ENCODE measurements at regions not wholly inside any gene's neighbourhood (a gene's known extent, or its start where the extent isn't known, plus 50 kb on each side); places are given as distances from the start of the nearest gene placed in this dataset.
"Not testable (repeated sequence)": the region's sequence is repeated elsewhere in the genome, so short reads cannot be mapped to it uniquely, and the experiment has no call there.

- H3K9me3 ChIP-seq (ENCODE audit: control insufficient read depth in 4 of 4, insufficient read depth in 3 of 4, low read length in 3 of 4): peaks cover 0 to 2% (median 0%) of the 10 kb centered on the region in 4 donors
- H3K4me3 ChIP-seq: no peak overlapping the region
- no peak overlapping the region for H3K27ac ChIP-seq (ENCODE audit: low read depth in 1 of 2, low read length in 1 of 2)
- H3K27me3 ChIP-seq (ENCODE audit: control insufficient read depth in 3 of 3, insufficient read depth in 3 of 3, low read length in 2 of 3): no peaks in the 10 kb centered on the region
- DNase-seq (no peak), ATAC-seq (ENCODE audit: insufficient read depth, low FRiP score) (no peak)
- H3K36me3 ChIP-seq (ENCODE audit: control insufficient read depth in 4 of 4, insufficient read depth in 4 of 4, low read length in 4 of 4): no peaks in the 10 kb centered on the region
- H3K4me1 ChIP-seq (ENCODE audit: control insufficient read depth in 5 of 5, insufficient read depth in 5 of 5, low read length in 5 of 5): no peaks in the 10 kb centered on the region
- H3K9ac ChIP-seq (ENCODE audit: insufficient read depth in 1 of 2, low read length in 2 of 2): no peak overlapping the region
- TF ChIP-seq CTCF (IDR thresholded peaks at IDR 0.05; ENCODE audit: control extremely low read depth, extremely low read depth): no peak
- WGBS, 2 donors: 80 to 90% methylated on average over 5 of the region's 5 CpGs
These were observed 218.9 kb upstream of the PRDM1 start for GRCh38 chr6:105867277-105867676.

- Histone ChIP-seq H3K4me3 (no peak overlapping the region), H3K9ac (ENCODE audit: insufficient read depth in 1 of 2, low read length in 2 of 2) (no peak overlapping the region), H3K27ac (ENCODE audit: low read depth in 1 of 2, low read length in 1 of 2) (no peak overlapping the region), H3K27me3 (ENCODE audit: control insufficient read depth in 3 of 3, insufficient read depth in 3 of 3, low read length in 2 of 3) (no peaks in the 10 kb centered on the region), H3K9me3 (ENCODE audit: control insufficient read depth in 4 of 4, insufficient read depth in 3 of 4, low read length in 3 of 4) (peaks cover 0 to 2% (median 0%) of the 10 kb centered on the region in 4 donors), H3K36me3 (ENCODE audit: control insufficient read depth in 4 of 4, insufficient read depth in 4 of 4, low read length in 4 of 4) (no peaks in the 10 kb centered on the region), H3K4me1 (ENCODE audit: control insufficient read depth in 5 of 5, insufficient read depth in 5 of 5, low read length in 5 of 5) (no peaks in the 10 kb centered on the region)
- 79 to 84% methylated on average over 5 of the region's 5 CpGs for WGBS, 2 donors
- ATAC-seq (ENCODE audit: insufficient read depth, low FRiP score) (no peak), DNase-seq (no peak)
- no peak for TF ChIP-seq CTCF (IDR thresholded peaks at IDR 0.05; ENCODE audit: control extremely low read depth, extremely low read depth)
These were observed 223.1 kb upstream of the PRDM1 start for GRCh38 chr6:105862936-105863607.

GRCh38 chr6:105860927-105861326 lies 225.2 kb upstream of the PRDM1 start:
- H3K27ac ChIP-seq (ENCODE audit: low read depth in 1 of 2, low read length in 1 of 2); H3K9me3 ChIP-seq (ENCODE audit: control insufficient read depth in 4 of 4, insufficient read depth in 3 of 4, low read length in 3 of 4): not testable (repeated sequence)

GRCh38 chr6:105859457-105859856 lies 226.7 kb upstream of the PRDM1 start:
- WGBS, 2 donors: 97 to 100% methylated on average over 1 of the region's 1 CpG

More at GRCh38 chr6:105860927-105861326, 225.2 kb upstream of the PRDM1 start:
- not testable (repeated sequence) for H3K4me3 ChIP-seq; H3K9ac ChIP-seq (ENCODE audit: insufficient read depth in 1 of 2, low read length in 2 of 2); H3K36me3 ChIP-seq (ENCODE audit: control insufficient read depth in 4 of 4, insufficient read depth in 4 of 4, low read length in 4 of 4); DNase-seq; H3K4me1 ChIP-seq (ENCODE audit: control insufficient read depth in 5 of 5, insufficient read depth in 5 of 5, low read length in 5 of 5); H3K27me3 ChIP-seq (ENCODE audit: control insufficient read depth in 3 of 3, insufficient read depth in 3 of 3, low read length in 2 of 3); ATAC-seq (ENCODE audit: insufficient read depth, low FRiP score)

GRCh38 chr6:105858639-105859038 lies 227.5 kb upstream of the PRDM1 start:
- not testable (repeated sequence) for DNase-seq; H3K36me3 ChIP-seq (ENCODE audit: control insufficient read depth in 4 of 4, insufficient read depth in 4 of 4, low read length in 4 of 4); H3K4me3 ChIP-seq; H3K27me3 ChIP-seq (ENCODE audit: control insufficient read depth in 3 of 3, insufficient read depth in 3 of 3, low read length in 2 of 3); H3K9me3 ChIP-seq (ENCODE audit: control insufficient read depth in 4 of 4, insufficient read depth in 3 of 4, low read length in 3 of 4); H3K9ac ChIP-seq (ENCODE audit: insufficient read depth in 1 of 2, low read length in 2 of 2); H3K27ac ChIP-seq (ENCODE audit: low read depth in 1 of 2, low read length in 1 of 2); H3K4me1 ChIP-seq (ENCODE audit: control insufficient read depth in 5 of 5, insufficient read depth in 5 of 5, low read length in 5 of 5); ATAC-seq (ENCODE audit: insufficient read depth, low FRiP score)
- WGBS, 2 donors: 94 to 95% methylated on average over 3 of the region's 3 CpGs

More at GRCh38 chr6:105859457-105859856, 226.7 kb upstream of the PRDM1 start:
- ATAC-seq (ENCODE audit: insufficient read depth, low FRiP score) (no peak), DNase-seq (no peak)
- Histone ChIP-seq H3K27me3 (ENCODE audit: control insufficient read depth in 3 of 3, insufficient read depth in 3 of 3, low read length in 2 of 3) (no peaks in the 10 kb centered on the region), H3K9me3 (ENCODE audit: control insufficient read depth in 4 of 4, insufficient read depth in 3 of 4, low read length in 3 of 4) (no peaks in the 10 kb centered on the region), H3K4me1 (ENCODE audit: control insufficient read depth in 5 of 5, insufficient read depth in 5 of 5, low read length in 5 of 5) (no peaks in the 10 kb centered on the region), H3K27ac (ENCODE audit: low read depth in 1 of 2, low read length in 1 of 2) (no peak overlapping the region), H3K36me3 (ENCODE audit: control insufficient read depth in 4 of 4, insufficient read depth in 4 of 4, low read length in 4 of 4) (no peaks in the 10 kb centered on the region), H3K9ac (ENCODE audit: insufficient read depth in 1 of 2, low read length in 2 of 2) (no peak overlapping the region), H3K4me3 (no peak overlapping the region)
- TF ChIP-seq CTCF (IDR thresholded peaks at IDR 0.05; ENCODE audit: control extremely low read depth, extremely low read depth): no peak
